ENCODE measurements at regions not wholly inside any gene's neighbourhood (a gene's known extent, or its start where the extent isn't known, plus 50 kb on each side); places are given as distances from the start of the nearest gene placed in this dataset.

- ATAC-seq: no peak
- no peak overlapping the region for H3K27ac ChIP-seq
- H3K27me3 ChIP-seq: no peaks in the 10 kb centered on the region
- no peak overlapping the region for H3K4me3 ChIP-seq
- H3K9me3 ChIP-seq: no peaks in the 10 kb centered on the region
- TF ChIP-seq CTCF (IDR thresholded peaks at IDR 0.05) (no peak), EP300 (IDR thresholded peaks at IDR 0.05) (no peak), POLR2AphosphoS5 (IDR thresholded peaks at IDR 0.05) (no peak), POLR2A (IDR thresholded peaks at IDR 0.05) (no peak)
- H3K36me3 ChIP-seq: no peaks in the 10 kb centered on the region
- WGBS, 2 donors (ENCODE audit: low coverage in 1 of 2): 58 to 61% methylated on average over 3 to 4 of the region's 4 CpGs
- H3K4me1 ChIP-seq: no peaks in the 10 kb centered on the region
Observed at GRCh38 chr1:96388421-96389310, 332.9 kb upstream of the PTBP2 start.

DNA sequence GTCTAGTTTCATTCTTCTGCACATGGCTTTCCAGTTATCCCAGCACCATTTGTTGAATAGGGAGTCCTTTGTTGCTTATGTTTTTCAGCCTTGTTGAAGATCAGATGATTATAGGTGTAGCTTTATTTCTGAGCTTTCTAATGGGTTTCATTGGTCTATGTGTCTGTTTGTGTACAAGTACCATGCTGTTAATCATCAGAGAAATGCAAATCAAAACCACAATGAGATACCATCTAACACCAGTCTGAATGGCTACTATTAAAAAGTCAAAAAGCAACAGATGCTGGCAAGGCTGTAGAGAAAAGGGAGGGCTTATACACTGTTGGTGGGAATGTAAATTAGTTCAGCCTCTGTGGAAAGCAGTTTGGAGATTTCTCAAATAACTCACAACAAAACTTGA is 321.5 kb upstream of the PTBP2 start:
- ATAC-seq: no peak
- H3K27ac ChIP-seq: no peak overlapping the region
- TF ChIP-seq CTCF (IDR thresholded peaks at IDR 0.05): no peak
- TF ChIP-seq EP300 (IDR thresholded peaks at IDR 0.05): no peak
- no peak for TF ChIP-seq POLR2AphosphoS5 (IDR thresholded peaks at IDR 0.05)
- no peak for TF ChIP-seq POLR2A (IDR thresholded peaks at IDR 0.05)
- no peaks in the 10 kb centered on the region for H3K9me3 ChIP-seq
- H3K4me3 ChIP-seq: no peak overlapping the region
- no peaks in the 10 kb centered on the region for H3K27me3 ChIP-seq
- H3K36me3 ChIP-seq: no peaks in the 10 kb centered on the region
- H3K4me1 ChIP-seq: peaks cover 0 to under 1% (median 0%) of the 10 kb centered on the region in 3 donors

DNA sequence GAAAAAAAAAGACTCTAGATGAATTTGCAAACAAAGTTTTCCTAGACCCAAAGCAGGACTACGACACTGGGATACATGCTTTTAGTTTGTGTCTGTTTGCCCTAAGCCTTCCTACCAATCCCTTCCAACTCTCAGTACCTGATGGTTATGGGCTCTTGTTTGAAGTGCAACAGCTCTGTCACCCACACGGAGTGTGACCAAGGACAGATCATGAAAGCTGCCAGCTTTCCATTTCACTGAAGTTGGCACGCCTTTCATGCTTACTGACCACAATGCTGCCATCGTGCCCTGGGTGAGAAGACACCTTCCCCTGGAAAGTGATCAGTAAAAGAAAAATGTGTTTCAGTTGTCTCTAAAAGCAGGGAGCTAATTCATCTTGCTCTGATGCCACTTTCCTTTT is 312.5 kb upstream of the PTBP2 start:
- H3K4me1 ChIP-seq: peaks cover 0 to 8% (median 0%) of the 10 kb centered on the region in 3 donors
- no peak overlapping the region for H3K27ac ChIP-seq
- no peaks in the 10 kb centered on the region for H3K27me3 ChIP-seq
- H3K9me3 ChIP-seq: no peaks in the 10 kb centered on the region
- 58 to 71% methylated on average over 3 of the region's 4 CpGs for WGBS, 2 donors (ENCODE audit: low coverage in 1 of 2)
- no peaks in the 10 kb centered on the region for H3K36me3 ChIP-seq
- TF ChIP-seq POLR2A (IDR thresholded peaks at IDR 0.05) (no peak), POLR2AphosphoS5 (IDR thresholded peaks at IDR 0.05) (no peak), CTCF (IDR thresholded peaks at IDR 0.05) (no peak), EP300 (IDR thresholded peaks at IDR 0.05) (no peak)
- no peak overlapping the region for H3K4me3 ChIP-seq
- no peak for ATAC-seq

DNA sequence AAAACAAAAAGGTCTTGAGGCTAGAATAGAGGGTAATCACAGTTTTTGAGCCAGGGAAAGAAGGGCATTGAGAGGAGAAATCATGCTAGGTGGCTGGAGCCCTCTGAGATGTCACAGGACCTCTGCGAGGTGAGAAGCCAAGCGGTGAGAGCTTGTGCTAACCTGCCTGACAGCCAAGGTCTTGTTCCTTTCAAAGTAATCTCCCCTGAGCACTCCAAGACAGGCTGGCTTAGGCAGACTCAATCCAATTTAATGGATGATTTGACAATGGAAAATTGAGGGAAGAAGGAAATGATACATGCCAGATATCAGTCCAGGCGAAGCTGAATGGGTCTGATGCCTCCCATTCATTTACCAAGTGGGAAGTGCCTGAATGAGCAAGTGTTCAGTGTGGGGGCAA is 311.9 kb upstream of the PTBP2 start:
- Histone ChIP-seq H3K9me3 (no peaks in the 10 kb centered on the region), H3K4me3 (no peak overlapping the region), H3K36me3 (no peaks in the 10 kb centered on the region), H3K27me3 (no peaks in the 10 kb centered on the region), H3K27ac (no peak overlapping the region), H3K4me1 (peaks cover 0 to 8% (median 0%) of the 10 kb centered on the region in 3 donors)
- no peak for ATAC-seq
- WGBS, 2 donors (ENCODE audit: low coverage in 1 of 2): 80 to 81% methylated on average over 3 of the region's 3 CpGs
- TF ChIP-seq CTCF (IDR thresholded peaks at IDR 0.05) (no peak), POLR2A (IDR thresholded peaks at IDR 0.05) (no peak), POLR2AphosphoS5 (IDR thresholded peaks at IDR 0.05) (no peak), EP300 (IDR thresholded peaks at IDR 0.05) (no peak)

DNA sequence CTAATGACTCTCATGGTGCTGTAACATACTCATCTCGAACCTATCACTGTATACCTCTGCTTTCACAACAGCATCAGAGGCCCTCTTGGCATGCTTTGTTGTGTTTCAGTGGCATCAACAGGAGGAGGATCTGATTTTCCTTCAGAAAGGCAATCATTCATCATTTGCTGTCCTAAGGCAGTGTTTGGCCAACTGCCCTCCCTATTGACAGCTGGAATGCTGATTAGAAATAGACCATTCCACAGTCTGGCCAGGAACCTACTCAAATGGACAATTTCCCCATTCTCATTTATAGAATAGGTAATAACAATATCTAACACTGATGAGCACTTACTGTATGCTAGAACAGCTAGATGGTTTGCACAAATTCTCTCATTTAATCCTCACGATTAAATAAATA is 310.6 kb upstream of the PTBP2 start:
- no peaks in the 10 kb centered on the region for H3K36me3 ChIP-seq
- WGBS, 2 donors (ENCODE audit: low coverage in 1 of 2): 69 to 91% methylated on average over 2 of the region's 2 CpGs
- no peak for ATAC-seq
- H3K27me3 ChIP-seq: no peaks in the 10 kb centered on the region
- TF ChIP-seq POLR2AphosphoS5 (IDR thresholded peaks at IDR 0.05): no peak
- no peak for TF ChIP-seq CTCF (IDR thresholded peaks at IDR 0.05)
- no peak for TF ChIP-seq EP300 (IDR thresholded peaks at IDR 0.05)
- no peak for TF ChIP-seq POLR2A (IDR thresholded peaks at IDR 0.05)
- no peak overlapping the region for H3K27ac ChIP-seq
- no peak overlapping the region for H3K4me3 ChIP-seq
- peaks cover 0 to 11% (median 1%) of the 10 kb centered on the region in 3 donors for H3K4me1 ChIP-seq
- no peaks in the 10 kb centered on the region for H3K9me3 ChIP-seq
